ENCODE measurements at regions not wholly inside any gene's neighbourhood (a gene's known extent, or its start where the extent isn't known, plus 50 kb on each side); places are given as distances from the start of the nearest gene placed in this dataset.
A peak's percentile ranks its signal among the peaks of the same experiment; 100 is the strongest.

GRCh38 chr16:81185416-81185815, 53.1 kb upstream of the BCO1 start:
- no peak for DNase-seq (ENCODE audit: low read depth)

GRCh38 chr16:81181013-81181720, 57.3 kb upstream of the BCO1 start:
- DNase-seq (ENCODE audit: low read depth), result peak; percentile 97

GRCh38 chr16:81180578-81180977, 57.9 kb upstream of the BCO1 start:
- no peak for DNase-seq (ENCODE audit: low read depth)

GRCh38 chr16:81179219-81179618, 59.3 kb upstream of the BCO1 start:
- no peak for DNase-seq (ENCODE audit: low read depth)

- DNase-seq (ENCODE audit: low read depth), result peak; percentile 74
These were observed 63.1 kb upstream of the BCO1 start for GRCh38 chr16:81175325-81175891.

- peak; percentile 21 for DNase-seq (ENCODE audit: low read depth)
These were observed 63.7 kb upstream of the BCO1 start for GRCh38 chr16:81174644-81175324.

GRCh38 chr16:81172769-81173658, 65.5 kb upstream of the BCO1 start:
- no peak for DNase-seq (ENCODE audit: low read depth)

- DNase-seq (ENCODE audit: low read depth), result no peak
These were observed 67.7 kb upstream of the BCO1 start for GRCh38 chr16:81170824-81171223.

GRCh38 chr16:81168406-81168805, 70.1 kb upstream of the BCO1 start:
- no peak for DNase-seq (ENCODE audit: low read depth)

- no peak for DNase-seq (ENCODE audit: low read depth)
These were observed 70.6 kb upstream of the BCO1 start for GRCh38 chr16:81167851-81168250.

- DNase-seq (ENCODE audit: low read depth), result no peak
These were observed 70.5 kb upstream of the GCSH start for GRCh38 chr16:81166417-81167300.

- DNase-seq (ENCODE audit: low read depth), result no peak
These were observed 69.4 kb upstream of the GCSH start for GRCh38 chr16:81165411-81166097.

- no peak for DNase-seq (ENCODE audit: low read depth)
These were observed 68.8 kb upstream of the GCSH start for GRCh38 chr16:81164958-81165357.

GRCh38 chr16:81164481-81164880, 68.3 kb upstream of the GCSH start:
- no peak for DNase-seq (ENCODE audit: low read depth)

- peak; percentile 8 for DNase-seq (ENCODE audit: low read depth)
These were observed 67.5 kb upstream of the GCSH start for GRCh38 chr16:81163671-81164070.

- DNase-seq (ENCODE audit: low read depth), result no peak
These were observed 62.8 kb upstream of the GCSH start for GRCh38 chr16:81158964-81159363.

- DNase-seq (ENCODE audit: low read depth), result no peak
These were observed 59.6 kb upstream of the GCSH start for GRCh38 chr16:81155769-81156168.

GRCh38 chr16:81151648-81152310, 55.6 kb upstream of the GCSH start:
- DNase-seq (ENCODE audit: low read depth), result no peak

- DNase-seq (ENCODE audit: low read depth), result no peak
These were observed 53.4 kb upstream of the GCSH start for GRCh38 chr16:81149614-81150013.

GRCh38 chr16:81148277-81148676, 52.1 kb upstream of the GCSH start:
- DNase-seq (ENCODE audit: low read depth), result no peak
